OCI-LY1 (cell line): ENCODE measurements at regions not wholly inside any gene's neighbourhood (a gene's known extent, or its start where the extent isn't known, plus 50 kb on each side); places are given as distances from the start of the nearest gene placed in this dataset.

ENCODE experiments used
- H2AFZ ChIP-seq: fragments of 200-600 bp; sonication (generic), shearing (Covaris generic); 2 replicates; pipeline ENCODE4 v1.6.0; 2014; ENCODE audit warnings: antibody characterized with exemption, mild to moderate bottlenecking, low read length
- H3F3A ChIP-seq: fragments of 200-600 bp; sonication (generic), shearing (Covaris generic); 2 replicates; pipeline ENCODE4 v1.6.0; 2014; ENCODE audit warnings: mild to moderate bottlenecking, antibody characterized with exemption, low read length, moderate library complexity; ENCODE audit not compliant: insufficient read depth
- H3K27ac ChIP-seq: fragments of 200-600 bp; sonication (generic); 2 replicates; pipeline ENCODE4 v1.5.1; 2014; ENCODE audit warnings: low read length, mixed run types, mild to moderate bottlenecking, low read depth; ENCODE audit not compliant: poor library complexity, severe bottlenecking
- H3K27me3 ChIP-seq: fragments of 200-600 bp; sonication (generic); 2 replicates; pipeline ENCODE4 v1.6.0; 2014; ENCODE audit warnings: antibody characterized with exemption, mild to moderate bottlenecking, low read length, moderate library complexity; ENCODE audit not compliant: insufficient read depth
- H3K36me3 ChIP-seq: fragments of 200-600 bp; sonication (generic); 2 replicates; pipeline ENCODE4 v1.6.1; 2014; ENCODE audit warnings: mild to moderate bottlenecking, antibody characterized with exemption, low read length, moderate library complexity, mixed read lengths; ENCODE audit not compliant: insufficient read depth
- H3K4me1 ChIP-seq: fragments of 200-600 bp; sonication (generic); 2 replicates; pipeline ENCODE4 v1.5.1; 2014; ENCODE audit warnings: mild to moderate bottlenecking, low read length, moderate library complexity; ENCODE audit not compliant: insufficient read depth, severe bottlenecking
- H3K4me2 ChIP-seq: fragments of 200-600 bp; sonication (generic), shearing (Covaris generic); 2 replicates; pipeline ENCODE4 v1.6.1; 2014; ENCODE audit warnings: low read length
- H3K4me3 ChIP-seq: fragments of 200-600 bp; sonication (generic); 2 replicates; pipeline ENCODE4 v1.5.1; 2014; ENCODE audit warnings: low read length, low read depth, mild to moderate bottlenecking, mixed read lengths; ENCODE audit not compliant: poor library complexity, severe bottlenecking
- H3K79me2 ChIP-seq: fragments of 200-600 bp; shearing (Covaris generic); 2 replicates; pipeline ENCODE4 v1.6.1; 2016; ENCODE audit warnings: mixed run types, low read length, mixed read lengths; ENCODE audit not compliant: insufficient read depth
- H3K9ac ChIP-seq: fragments of 200-600 bp; sonication (generic), shearing (Covaris generic); 2 replicates; pipeline ENCODE4 v1.6.1; 2014; ENCODE audit warnings: mild to moderate bottlenecking, low read length, mixed read lengths
- H3K9me2 ChIP-seq: fragments of 200-600 bp; sonication (generic), shearing (Covaris generic); 2 replicates; pipeline ENCODE4 v1.6.1; 2014; ENCODE audit warnings: low read depth, mild to moderate bottlenecking, low read length, mixed read lengths
- H3K9me3 ChIP-seq: fragments of 200-600 bp; shearing (Covaris generic); 2 replicates; pipeline ENCODE4 v1.6.1; 2014; ENCODE audit warnings: low read length, mixed read lengths
- H4K20me1 ChIP-seq: fragments of 200-600 bp; sonication (generic), shearing (Covaris generic); 2 replicates; pipeline ENCODE4 v1.6.0; 2016; ENCODE audit warnings: mild to moderate bottlenecking, low read length; ENCODE audit not compliant: insufficient read depth
- CTCF ChIP-seq: fragments of 200-600 bp; sonication (generic), shearing (Covaris generic); IDR thresholded peaks from 2 replicates; pipeline ENCODE4 v1.5.1; 2017; ENCODE audit warnings: mild to moderate bottlenecking, antibody characterized with exemption, low read length, moderate library complexity, mixed read lengths
- EZH2 ChIP-seq: fragments of 200-600 bp; sonication (generic), shearing (Covaris generic); IDR thresholded peaks from 2 replicates; pipeline ENCODE4 v1.8.0; 2017; ENCODE audit warnings: borderline replicate concordance, mixed run types, mild to moderate bottlenecking, antibody characterized with exemption, low read length, moderate library complexity, mixed read lengths

DNA sequence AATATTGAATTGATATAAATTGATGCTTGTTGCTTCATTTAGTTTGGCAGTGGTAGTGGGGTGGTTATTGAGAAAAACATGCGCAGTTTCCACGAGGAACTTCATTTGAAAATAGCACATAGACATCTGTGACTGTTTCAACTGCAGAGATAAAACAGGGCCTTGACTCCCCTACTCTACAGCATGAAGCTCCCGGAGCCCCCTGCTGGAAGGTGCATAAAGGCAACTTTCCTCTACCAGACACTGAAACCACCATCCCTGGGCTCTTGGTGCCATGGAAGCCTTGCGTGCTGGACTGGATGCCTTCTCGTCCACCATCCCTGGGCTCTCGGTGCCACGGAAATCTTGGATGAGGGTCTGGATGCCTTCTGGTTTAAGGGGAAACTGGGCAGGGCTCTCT, 195.9 kb downstream of the CSNK2A3 start:
- H3K9me3 ChIP-seq = no peaks in the 10 kb centered on the region
- no peaks in the 10 kb centered on the region for H3K79me2 ChIP-seq
- H4K20me1 ChIP-seq = no peaks in the 10 kb centered on the region
- H3K27ac ChIP-seq = no peak overlapping the region
- no peak overlapping the region for H3K4me2 ChIP-seq
- H3K27me3 ChIP-seq = no peaks in the 10 kb centered on the region; the same call in 1 of the 2 replicates
- H3K4me1 ChIP-seq = peaks cover 4% of the 10 kb centered on the region
- no peak overlapping the region for H3K9ac ChIP-seq
- no peak overlapping the region for H3K4me3 ChIP-seq
- H3K36me3 ChIP-seq = no peaks in the 10 kb centered on the region
- H2AFZ ChIP-seq = no peak overlapping the region
- H3K9me2 ChIP-seq = no peaks in the 10 kb centered on the region
- no peaks in the 10 kb centered on the region for H3F3A ChIP-seq
- TF ChIP-seq CTCF (peak; percentile 58), EZH2 (no peak)

- Histone ChIP-seq H3K4me1 (peaks cover 4% of the 10 kb centered on the region), H3K27me3 (no peaks in the 10 kb centered on the region; the same call in 1 of the 2 replicates), H3K9me3 (no peaks in the 10 kb centered on the region), H3K4me2 (peak overlapping the region; percentile 44; the same call in 1 of the 2 replicates), H3F3A (no peaks in the 10 kb centered on the region), H3K9ac (no peak overlapping the region), H3K36me3 (no peaks in the 10 kb centered on the region), H3K79me2 (no peaks in the 10 kb centered on the region), H3K27ac (no peak overlapping the region), H3K4me3 (peak overlapping the region; percentile 40), H3K9me2 (no peaks in the 10 kb centered on the region), H2AFZ (no peak overlapping the region), H4K20me1 (no peaks in the 10 kb centered on the region)
- peak; percentile 77 for TF ChIP-seq CTCF
- TF ChIP-seq EZH2 = no peak
Observed at GRCh38 chr11:11155962-11156815, 196.9 kb downstream of the CSNK2A3 start.

- Histone ChIP-seq H3K4me2 (no peak overlapping the region), H3K4me1 (peaks cover 4% of the 10 kb centered on the region), H3F3A (no peaks in the 10 kb centered on the region), H3K4me3 (no peak overlapping the region), H3K9ac (no peak overlapping the region), H3K27ac (no peak overlapping the region), H3K27me3 (no peaks in the 10 kb centered on the region; the same call in 1 of the 2 replicates), H2AFZ (no peak overlapping the region), H3K36me3 (no peaks in the 10 kb centered on the region), H4K20me1 (no peaks in the 10 kb centered on the region), H3K9me2 (no peaks in the 10 kb centered on the region), H3K9me3 (no peaks in the 10 kb centered on the region), H3K79me2 (no peaks in the 10 kb centered on the region)
- TF ChIP-seq EZH2 (no peak), CTCF (no peak)
Observed at GRCh38 chr11:11152877-11153276, 200.2 kb downstream of the CSNK2A3 start.
